Breast epithelium (tissue), 4 donors: ENCODE measurements at regions not wholly inside any gene's neighbourhood (a gene's known extent, or its start where the extent isn't known, plus 50 kb on each side); places are given as distances from the start of the nearest gene placed in this dataset.
"Not testable (repeated sequence)": the region's sequence is repeated elsewhere in the genome, so short reads cannot be mapped to it uniquely, and the experiment has no call there.

Source experiments
- DNase-seq, 2 donors: peaks; one replicate each; pipeline ENCODE4 v3.0.0-alpha.2; 2019; ENCODE audit warnings: low spot score in 2 of 2
- H3K27ac ChIP-seq, 2 donors: fragments of 200-600 bp; sonication (generic) in 1 of 2; one replicate each; pipeline ENCODE4 v1.5.1; 2016 to 2019; ENCODE audit warnings: mild to moderate bottlenecking in 1 of 2
- H3K27me3 ChIP-seq, 2 donors: fragments of 200-600 bp; sonication (generic) in 1 of 2; one replicate each; pipeline versions ENCODE4 v1.5.1 to v1.6.0; 2017 to 2019; ENCODE audit warnings: control low read depth in 1 of 2, mild to moderate bottlenecking in 1 of 2
- H3K36me3 ChIP-seq: fragments of 200-600 bp; one replicate; pipeline ENCODE4 v1.5.1; 2019
- H3K4me1 ChIP-seq, 2 donors: fragments of 200-600 bp; sonication (generic); one replicate each; pipeline ENCODE4 v1.5.1; 2016 to 2019; ENCODE audit warnings: control low read depth in 1 of 2
- H3K4me3 ChIP-seq, 3 donors: fragments of 200-600 bp; sonication (generic); 1 replicate in 2 of 3; 2 replicates in 1 of 3; pipeline ENCODE4 v1.5.1; 2016 to 2019; ENCODE audit warnings: mild to moderate bottlenecking in 3 of 3, moderate library complexity in 2 of 3
- H3K9me3 ChIP-seq, 2 donors: fragments of 200-600 bp; sonication (generic) in 1 of 2; one replicate each; pipeline ENCODE4 v1.5.1; 2016 to 2019; ENCODE audit warnings: control low read depth in 1 of 2
- POLR2A ChIP-seq: fragments of 450-650 bp; IDR thresholded peaks from one replicate; pipeline ENCODE4 v1.6.1; 2016; ENCODE audit warnings: antibody characterized with exemption, mild to moderate bottlenecking, moderate library complexity
- POLR2AphosphoS5 ChIP-seq, 3 donors: sonication (generic); formaldehyde crosslinking; IDR thresholded peaks; one replicate each; pipeline ENCODE4 v1.6.1; 2017; ENCODE audit warnings: antibody characterized with exemption in 3 of 3
- intact Hi-C: fragments of 100-400 bp; cut with DNase I; formaldehyde crosslinking; loops from one replicate; pipeline ENCODE4 v1.15.1; 2023; ENCODE audit warnings: low total_unique reads
- TF ChIP-seq, protein P1 (sequence below), 3 donors: fragments of 450-650 bp; IDR thresholded peaks; one replicate each; pipeline ENCODE4 v1.5.1; 2016 to 2017; ENCODE audit warnings: antibody characterized with exemption in 3 of 3, mild to moderate bottlenecking in 3 of 3, moderate library complexity in 3 of 3

- Histone ChIP-seq H3K27ac (no peak overlapping the region), H3K36me3 (no peaks in the 10 kb centered on the region), H3K9me3 (no peaks in the 10 kb centered on the region), H3K4me1 (no peaks in the 10 kb centered on the region), H3K27me3 (no peaks in the 10 kb centered on the region), H3K4me3 (no peak overlapping the region)
- no peak for DNase-seq
- intact Hi-C loops, result no loop called here
- TF ChIP-seq POLR2A, result no peak
- TF ChIP-seq, protein P1, sequence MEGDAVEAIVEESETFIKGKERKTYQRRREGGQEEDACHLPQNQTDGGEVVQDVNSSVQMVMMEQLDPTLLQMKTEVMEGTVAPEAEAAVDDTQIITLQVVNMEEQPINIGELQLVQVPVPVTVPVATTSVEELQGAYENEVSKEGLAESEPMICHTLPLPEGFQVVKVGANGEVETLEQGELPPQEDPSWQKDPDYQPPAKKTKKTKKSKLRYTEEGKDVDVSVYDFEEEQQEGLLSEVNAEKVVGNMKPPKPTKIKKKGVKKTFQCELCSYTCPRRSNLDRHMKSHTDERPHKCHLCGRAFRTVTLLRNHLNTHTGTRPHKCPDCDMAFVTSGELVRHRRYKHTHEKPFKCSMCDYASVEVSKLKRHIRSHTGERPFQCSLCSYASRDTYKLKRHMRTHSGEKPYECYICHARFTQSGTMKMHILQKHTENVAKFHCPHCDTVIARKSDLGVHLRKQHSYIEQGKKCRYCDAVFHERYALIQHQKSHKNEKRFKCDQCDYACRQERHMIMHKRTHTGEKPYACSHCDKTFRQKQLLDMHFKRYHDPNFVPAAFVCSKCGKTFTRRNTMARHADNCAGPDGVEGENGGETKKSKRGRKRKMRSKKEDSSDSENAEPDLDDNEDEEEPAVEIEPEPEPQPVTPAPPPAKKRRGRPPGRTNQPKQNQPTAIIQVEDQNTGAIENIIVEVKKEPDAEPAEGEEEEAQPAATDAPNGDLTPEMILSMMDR (IDR thresholded peaks at IDR 0.05), result no peak
- no peak for TF ChIP-seq POLR2AphosphoS5 (IDR thresholded peaks at IDR 0.05)
Measured at GRCh38 chr2:56040834-56041233, 117.3 kb upstream of the EFEMP1 start.

DNA sequence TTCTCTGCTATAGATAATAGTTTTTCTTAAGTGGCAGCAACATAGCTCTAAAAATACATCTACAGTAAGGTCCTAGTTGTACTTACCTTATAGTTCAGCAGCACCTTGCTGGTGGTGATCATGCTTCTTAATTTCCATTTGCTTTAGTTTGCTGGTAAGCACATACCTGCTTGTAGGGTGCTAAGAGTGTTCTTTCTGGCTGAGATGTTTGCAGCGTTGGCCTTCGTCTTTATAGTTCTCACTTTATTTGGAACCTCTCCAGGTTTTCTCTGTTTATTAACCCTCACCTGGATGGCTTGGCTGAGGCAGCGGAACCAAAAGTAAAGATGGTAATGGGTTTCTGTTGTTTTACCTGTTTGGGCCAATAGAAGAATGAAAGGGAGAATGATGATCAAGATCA, 123.6 kb upstream of the EFEMP1 start:
- no peak for TF ChIP-seq POLR2AphosphoS5 (IDR thresholded peaks at IDR 0.05)
- no peak for TF ChIP-seq POLR2A
- TF ChIP-seq, protein P1 (IDR thresholded peaks at IDR 0.05), result no peak
- Histone ChIP-seq H3K36me3 (no peaks in the 10 kb centered on the region), H3K4me1 (no peaks in the 10 kb centered on the region), H3K9me3 (no peaks in the 10 kb centered on the region), H3K4me3 (no peak overlapping the region), H3K27me3 (no peaks in the 10 kb centered on the region), H3K27ac (no peak overlapping the region)
- DNase-seq, result no peak
- intact Hi-C loops, result no loop called here

DNA sequence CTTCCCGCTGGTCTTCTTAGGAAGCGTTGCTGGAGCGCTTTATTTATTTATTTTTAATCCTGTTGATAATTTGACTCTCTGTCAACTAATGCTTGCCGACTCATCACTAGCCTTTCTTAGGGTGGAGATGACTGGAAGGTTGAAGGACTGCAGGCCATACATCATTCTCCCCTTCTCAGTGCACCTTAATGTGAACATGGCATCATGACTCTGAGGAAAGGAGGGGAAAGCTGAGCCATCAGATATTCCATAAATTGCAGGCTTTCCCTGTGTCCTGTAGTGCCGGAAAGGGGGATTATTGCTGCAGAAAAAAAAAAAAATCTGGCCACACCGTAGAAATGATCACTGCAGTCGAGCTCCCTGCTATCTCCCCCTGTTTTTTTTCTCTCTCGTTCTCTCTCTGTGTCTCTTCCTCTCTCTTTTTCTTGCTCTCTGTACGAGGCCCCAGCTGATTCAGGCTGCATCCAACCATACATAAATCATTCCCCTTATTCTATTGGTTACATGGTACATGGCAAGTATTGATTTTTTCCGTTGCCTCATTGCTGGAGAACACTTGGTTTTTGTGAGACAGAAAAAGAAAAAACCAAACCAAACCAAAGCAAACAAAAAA, 125.8 kb upstream of the EFEMP1 start:
- no peak for DNase-seq
- intact Hi-C loops, result no loop called here
- Histone ChIP-seq H3K36me3 (no peaks in the 10 kb centered on the region), H3K27me3 (no peaks in the 10 kb centered on the region), H3K4me1 (no peaks in the 10 kb centered on the region), H3K9me3 (no peaks in the 10 kb centered on the region), H3K4me3 (no peak overlapping the region), H3K27ac (no peak overlapping the region)
- TF ChIP-seq, protein P1 (IDR thresholded peaks at IDR 0.05), result no peak
- TF ChIP-seq POLR2A, result no peak
- no peak for TF ChIP-seq POLR2AphosphoS5 (IDR thresholded peaks at IDR 0.05)

GRCh38 chr2:56053679-56054078, 130.1 kb upstream of the EFEMP1 start:
- no peak for TF ChIP-seq POLR2A
- TF ChIP-seq, protein P1 (IDR thresholded peaks at IDR 0.05), result no peak
- no peak for TF ChIP-seq POLR2AphosphoS5 (IDR thresholded peaks at IDR 0.05)
- Histone ChIP-seq H3K27me3 (no peaks in the 10 kb centered on the region), H3K4me3 (no peak overlapping the region), H3K9me3 (peaks cover 0 to 12% of the 10 kb centered on the region in 2 donors), H3K4me1 (no peaks in the 10 kb centered on the region), H3K36me3 (no peaks in the 10 kb centered on the region), H3K27ac (no peak overlapping the region)
- intact Hi-C loops, result no loop called here
- no peak for DNase-seq

DNA sequence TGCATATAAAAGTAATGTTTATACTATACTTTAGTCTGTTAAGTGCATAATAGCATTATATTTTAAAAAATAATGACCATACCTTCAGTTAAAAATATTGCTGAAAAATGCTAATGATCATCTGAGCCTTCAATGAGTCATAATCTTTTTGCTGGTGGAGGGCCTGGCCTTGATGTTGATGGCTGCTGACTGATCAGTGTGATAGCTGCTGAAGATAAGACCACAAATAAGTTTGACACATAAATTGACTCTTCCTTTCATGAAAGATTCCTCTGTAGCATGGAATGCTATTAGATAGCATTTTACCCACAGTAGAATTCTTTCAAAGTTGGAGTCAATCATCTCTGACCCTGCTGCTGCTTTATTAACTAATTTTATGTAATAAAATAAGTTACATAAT, 128.4 kb upstream of the CCDC85A start:
- Histone ChIP-seq H3K27ac (no peak overlapping the region), H3K36me3 (no peaks in the 10 kb centered on the region), H3K4me3 (no peak overlapping the region), H3K4me1 (no peaks in the 10 kb centered on the region), H3K9me3 (peaks cover 0 to 12% of the 10 kb centered on the region in 2 donors), H3K27me3 (no peaks in the 10 kb centered on the region)
- intact Hi-C loops, result no loop called here
- DNase-seq, result no peak
- no peak for TF ChIP-seq POLR2AphosphoS5 (IDR thresholded peaks at IDR 0.05)

GRCh38 chr2:56061327-56061726, 122.5 kb upstream of the CCDC85A start:
- H3K36me3 ChIP-seq, intact Hi-C loops, H3K4me3 ChIP-seq, DNase-seq, H3K27ac ChIP-seq, H3K4me1 ChIP-seq, H3K27me3 ChIP-seq: not testable (repeated sequence)
- H3K9me3 ChIP-seq, result peaks cover 0 to 18% of the 10 kb centered on the region in 2 donors
